Mesenchymal stem cell (in vitro differentiated cells and primary cell): ENCODE measurements at regions not wholly inside any gene's neighbourhood (a gene's known extent, or its start where the extent isn't known, plus 50 kb on each side); places are given as distances from the start of the nearest gene placed in this dataset.

Source experiments
- DNase-seq: peaks from one replicate; pipeline ENCODE4 v3.0.0-alpha.2; 2013
- H2AFZ ChIP-seq: one replicate; pipeline ENCODE4 v1.6.1; 2013; ENCODE audit warnings: low read depth, mild to moderate bottlenecking, control low read depth, inconsistent platforms, low read length, moderate library complexity
- H2AK5ac ChIP-seq: 2 replicates; pipeline ENCODE4 v1.6.1; 2013; ENCODE audit warnings: low read length, moderate library complexity, mild to moderate bottlenecking, inconsistent platforms; ENCODE audit not compliant: severe bottlenecking
- H2BK120ac ChIP-seq: one replicate; pipeline ENCODE4 v1.6.1; 2013; ENCODE audit warnings: low read depth, mild to moderate bottlenecking, inconsistent platforms, low read length, moderate library complexity
- H2BK12ac ChIP-seq, 2 experiments: one replicate each; pipeline ENCODE4 v1.6.1; 2013; ENCODE audit warnings: inconsistent platforms in 2 of 2, low read length in 2 of 2, mild to moderate bottlenecking in 2 of 2, moderate library complexity in 2 of 2, control low read depth in 1 of 2
- H2BK15ac ChIP-seq: one replicate; pipeline ENCODE4 v1.6.1; 2013; ENCODE audit warnings: mild to moderate bottlenecking, low read depth, inconsistent platforms; ENCODE audit not compliant: poor library complexity, severe bottlenecking
- H2BK5ac ChIP-seq: 2 replicates; pipeline ENCODE4 v1.6.1; 2013; ENCODE audit warnings: low read depth, mild to moderate bottlenecking, low read length, control low read depth, inconsistent platforms; ENCODE audit not compliant: poor library complexity, severe bottlenecking
- H3K14ac ChIP-seq, 2 experiments: one replicate each; pipeline ENCODE4 v1.6.1; 2013; ENCODE audit warnings: inconsistent platforms in 2 of 2, low read length in 2 of 2, control low read depth in 1 of 2, mild to moderate bottlenecking in 1 of 2, moderate library complexity in 1 of 2
- H3K18ac ChIP-seq, 2 experiments: one replicate each; pipeline ENCODE4 v1.6.1; 2013; ENCODE audit warnings: inconsistent platforms in 2 of 2, low read length in 2 of 2, control low read depth in 1 of 2, low read depth in 1 of 2, mild to moderate bottlenecking in 1 of 2
- H3K23ac ChIP-seq, 2 experiments: one replicate each; pipeline ENCODE4 v1.6.1; 2013; ENCODE audit warnings: inconsistent platforms in 2 of 2, low read length in 2 of 2, mild to moderate bottlenecking in 2 of 2, moderate library complexity in 2 of 2, control low read depth in 1 of 2
- H3K27ac ChIP-seq: 2 replicates; pipeline ENCODE4 v1.5.1; 2013; ENCODE audit warnings: mild to moderate bottlenecking, moderate library complexity, low read length, control low read depth, inconsistent platforms; ENCODE audit not compliant: poor library complexity, severe bottlenecking
- H3K27me3 ChIP-seq, 2 experiments: 2 replicates each; pipeline versions ENCODE4 v1.6.1 to v1.7.0; 2013; ENCODE audit warnings: low read length in 2 of 2, mild to moderate bottlenecking in 2 of 2, moderate library complexity in 2 of 2, control low read depth in 1 of 2, inconsistent platforms in 1 of 2; ENCODE audit not compliant: control insufficient read depth in 1 of 2, insufficient read depth in 1 of 2
- H3K36me3 ChIP-seq, 2 experiments: 2 replicates each; pipeline versions ENCODE4 v1.6.1 to v1.7.0; 2013; ENCODE audit warnings: low read length in 2 of 2, control low read depth in 1 of 2, inconsistent platforms in 1 of 2, low read depth in 1 of 2, mild to moderate bottlenecking in 1 of 2; ENCODE audit not compliant: insufficient read depth in 2 of 2, control insufficient read depth in 1 of 2
- H3K4ac ChIP-seq, 2 experiments: one replicate each; pipeline ENCODE4 v1.6.1; 2013; ENCODE audit warnings: inconsistent platforms in 2 of 2, low read length in 2 of 2, mild to moderate bottlenecking in 2 of 2, moderate library complexity in 2 of 2, control low read depth in 1 of 2, low read depth in 1 of 2
- H3K4me1 ChIP-seq: 2 replicates; pipeline ENCODE4 v1.6.1; 2013; ENCODE audit warnings: low read depth, low read length, control low read depth; ENCODE audit not compliant: control insufficient read depth, insufficient read depth
- H3K4me2 ChIP-seq: 2 replicates; pipeline ENCODE4 v1.6.1; 2013; ENCODE audit warnings: low read length, mild to moderate bottlenecking, inconsistent platforms; ENCODE audit not compliant: poor library complexity, severe bottlenecking
- H3K4me3 ChIP-seq, 2 experiments: 2 replicates each; pipeline versions ENCODE4 v1.5.1 to v1.7.0; 2013; ENCODE audit warnings: low read length in 2 of 2, mild to moderate bottlenecking in 2 of 2, control low read depth in 1 of 2, low read depth in 1 of 2; ENCODE audit not compliant: insufficient read depth in 1 of 2
- H3K79me1 ChIP-seq: replicated peaks from 2 replicates; pipeline ENCODE4 v1.6.1; 2013; ENCODE audit warnings: mild to moderate bottlenecking, control low read depth, low read length, inconsistent platforms; ENCODE audit not compliant: poor library complexity, severe bottlenecking
- H3K9ac ChIP-seq: 2 replicates; pipeline ENCODE4 v1.7.0; 2013; ENCODE audit warnings: mild to moderate bottlenecking, low read length, moderate library complexity
- H3K9me3 ChIP-seq: 2 replicates; pipeline ENCODE4 v1.7.0; 2013; ENCODE audit warnings: mild to moderate bottlenecking, low read length; ENCODE audit not compliant: control insufficient read depth
- H4K8ac ChIP-seq: one replicate; pipeline ENCODE4 v1.6.1; 2013; ENCODE audit warnings: inconsistent platforms, mild to moderate bottlenecking, low read length, moderate library complexity
- H4K91ac ChIP-seq: one replicate; pipeline ENCODE4 v1.6.1; 2013; ENCODE audit warnings: mild to moderate bottlenecking, low read length, inconsistent platforms
- WGBS: methylation state at CpG from one replicate; pipeline ENCODE4 v1.1.7; 2013; ENCODE audit warnings: mixed read lengths; 5-methylcytosine and 5-hydroxymethylcytosine counted together

DNA sequence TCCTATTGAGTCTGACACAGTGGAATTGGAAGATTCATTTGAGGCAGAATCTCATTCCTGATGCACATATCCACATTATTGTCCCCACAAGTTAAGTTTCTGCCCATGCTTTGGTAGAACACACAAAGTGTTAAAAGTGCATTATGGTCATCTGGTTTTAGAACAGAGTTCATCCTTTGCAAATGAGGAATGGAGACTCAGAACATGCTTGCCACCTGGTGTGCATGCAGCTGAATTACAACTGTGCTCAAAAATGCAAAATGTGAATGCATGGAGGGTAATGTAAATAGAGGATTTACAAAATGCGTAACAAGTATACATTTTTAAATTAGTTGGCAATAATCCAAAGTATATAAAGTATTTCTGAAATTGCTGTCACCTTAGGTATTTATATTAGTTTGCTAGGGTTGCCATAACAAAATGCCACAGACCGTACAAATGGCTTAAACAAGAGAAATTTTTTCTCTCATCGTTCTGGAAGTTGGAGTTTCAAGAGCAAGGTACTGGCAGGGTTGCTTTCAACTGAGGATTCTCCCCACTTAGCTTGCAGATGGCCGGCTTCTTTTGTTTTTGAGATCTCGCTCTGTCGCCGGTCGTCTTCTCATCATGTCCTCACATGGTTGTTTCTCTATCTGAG, 671.1 kb downstream of the TAF11L14 start:
- WGBS = 80% methylated on average over 7 of the region's 8 CpGs
- H3K27ac ChIP-seq = no peak overlapping the region
- H3K27me3 ChIP-seq = no peaks in the 10 kb centered on the region
- H2BK12ac ChIP-seq = no peak overlapping the region
- peak overlapping the region; percentile 21 for H3K9ac ChIP-seq
- no peaks in the 10 kb centered on the region for H3K36me3 ChIP-seq
- no peak overlapping the region for H3K14ac ChIP-seq
- H3K4me1 ChIP-seq = no peaks in the 10 kb centered on the region
- H2BK120ac ChIP-seq = no peak overlapping the region
- H2BK15ac ChIP-seq = no peak overlapping the region
- peak; percentile 50 for DNase-seq
- H2BK5ac ChIP-seq = no peak overlapping the region
- no peak overlapping the region for H2AFZ ChIP-seq
- H3K4me3 ChIP-seq = no peak overlapping the region
- no peak overlapping the region for H2AK5ac ChIP-seq
- no peak overlapping the region for H4K91ac ChIP-seq
- H3K4ac ChIP-seq = no peak overlapping the region
- no peak overlapping the region for H3K18ac ChIP-seq
- no peaks in the 10 kb centered on the region for H3K79me1 ChIP-seq
- H3K23ac ChIP-seq = no peak overlapping the region
- H3K9me3 ChIP-seq = no peaks in the 10 kb centered on the region
- no peak overlapping the region for H3K4me2 ChIP-seq
- no peak overlapping the region for H4K8ac ChIP-seq

DNA sequence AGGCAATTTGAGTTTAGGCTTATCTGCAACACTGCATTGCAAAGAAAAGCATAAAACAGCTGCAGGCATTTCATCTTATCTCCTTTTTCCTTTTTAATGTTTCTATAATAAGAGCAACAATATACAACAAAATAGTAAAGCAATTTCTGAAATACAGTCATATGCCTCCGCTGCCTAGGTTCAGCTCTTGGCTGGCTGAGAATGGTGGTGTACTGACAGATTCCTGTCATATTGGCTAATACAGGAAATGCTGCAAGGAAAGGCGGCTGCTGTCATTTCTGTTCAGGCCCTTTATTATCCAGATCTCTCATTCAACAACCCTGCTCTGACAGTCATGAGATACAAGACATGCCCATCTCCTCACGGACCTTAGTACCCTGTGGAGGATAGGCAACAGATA, 677.0 kb downstream of the TAF11L14 start:
- Histone ChIP-seq H3K4me2 (no peak overlapping the region), H2BK12ac (no peak overlapping the region), H2AK5ac (no peak overlapping the region), H3K23ac (no peak overlapping the region), H3K4me3 (no peak overlapping the region), H2BK5ac (no peak overlapping the region), H3K27me3 (no peaks in the 10 kb centered on the region), H3K9me3 (no peaks in the 10 kb centered on the region), H2AFZ (no peak overlapping the region), H3K4ac (no peak overlapping the region), H3K79me1 (no peaks in the 10 kb centered on the region), H3K18ac (no peak overlapping the region), H2BK120ac (no peak overlapping the region), H4K91ac (no peak overlapping the region), H3K9ac (no peak overlapping the region), H3K27ac (no peak overlapping the region), H2BK15ac (no peak overlapping the region), H3K4me1 (no peaks in the 10 kb centered on the region), H3K14ac (no peak overlapping the region), H3K36me3 (no peaks in the 10 kb centered on the region), H4K8ac (no peak overlapping the region)
- DNase-seq = no peak
- WGBS = 72% methylated on average over 3 of the region's 3 CpGs

DNA sequence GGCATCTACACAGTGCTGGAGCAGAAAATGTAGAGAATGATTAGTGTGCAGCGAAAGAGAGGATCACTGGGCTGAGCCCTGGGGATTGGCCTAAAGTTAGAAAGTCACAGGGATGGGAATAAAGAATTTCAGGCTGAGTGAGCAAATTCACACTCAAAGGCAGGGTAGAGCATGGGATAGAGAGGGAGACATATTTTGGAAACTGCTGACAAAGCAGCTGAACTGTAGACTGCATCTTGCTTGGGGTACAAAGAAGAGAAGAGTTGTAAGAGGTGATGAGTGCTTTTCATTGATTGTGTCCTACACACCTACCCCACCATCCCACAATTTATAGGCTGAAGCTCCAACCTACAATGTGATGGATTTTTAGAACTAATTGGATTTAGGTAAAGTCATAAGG, 677.8 kb downstream of the TAF11L14 start:
- Histone ChIP-seq H2BK120ac (no peak overlapping the region), H2BK15ac (no peak overlapping the region), H3K4me1 (no peaks in the 10 kb centered on the region), H2BK5ac (no peak overlapping the region), H3K18ac (no peak overlapping the region), H4K91ac (no peak overlapping the region), H2BK12ac (no peak overlapping the region), H3K4me3 (no peak overlapping the region), H3K14ac (no peak overlapping the region), H3K9ac (no peak overlapping the region), H3K9me3 (no peaks in the 10 kb centered on the region), H3K27ac (no peak overlapping the region), H4K8ac (no peak overlapping the region), H3K79me1 (no peaks in the 10 kb centered on the region), H2AFZ (no peak overlapping the region), H3K4ac (no peak overlapping the region), H3K23ac (no peak overlapping the region), H3K27me3 (no peaks in the 10 kb centered on the region), H3K36me3 (no peaks in the 10 kb centered on the region), H3K4me2 (no peak overlapping the region), H2AK5ac (no peak overlapping the region)
- 86% methylated on average over 1 of the region's 1 CpG for WGBS
- DNase-seq = no peak

DNA sequence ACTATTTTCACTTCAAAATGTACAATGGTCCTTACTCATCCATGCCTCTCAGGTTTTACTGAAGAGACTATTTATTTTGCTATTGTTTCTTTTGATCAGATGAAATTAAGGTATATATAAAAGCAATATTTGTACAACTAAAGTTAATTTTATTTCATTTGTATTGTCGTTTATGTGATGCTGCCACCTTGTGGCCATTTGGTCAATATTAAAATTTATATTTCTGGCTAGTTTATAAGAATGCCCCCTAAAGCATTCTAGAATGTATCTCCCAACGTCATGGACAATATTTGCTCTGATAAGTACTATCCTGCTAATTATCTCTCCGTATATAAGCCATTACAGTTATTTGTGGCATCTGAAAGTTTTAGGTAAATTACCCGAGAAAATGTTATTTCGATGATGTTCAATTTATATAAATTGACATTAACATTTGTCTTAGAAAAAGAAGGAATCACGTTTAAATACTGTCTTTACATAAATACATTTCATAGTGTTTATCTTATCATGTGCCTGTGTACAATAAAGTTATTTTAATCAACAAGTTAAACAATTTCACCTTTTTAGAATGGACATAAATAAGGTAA, 680.0 kb downstream of the TAF11L14 start:
- H3K18ac ChIP-seq = no peak overlapping the region
- H2AFZ ChIP-seq = no peak overlapping the region
- WGBS = no CpG with 5 or more reads among the region's 6 CpGs
- H3K79me1 ChIP-seq = no peaks in the 10 kb centered on the region
- H3K4me2 ChIP-seq = no peak overlapping the region
- peak; percentile 29 for DNase-seq
- no peak overlapping the region for H3K14ac ChIP-seq
- H3K9ac ChIP-seq = no peak overlapping the region
- H2BK5ac ChIP-seq = no peak overlapping the region
- H3K27ac ChIP-seq = no peak overlapping the region
- H3K23ac ChIP-seq = no peak overlapping the region
- H3K4me3 ChIP-seq = no peak overlapping the region
- H4K8ac ChIP-seq = no peak overlapping the region
- no peaks in the 10 kb centered on the region for H3K9me3 ChIP-seq
- no peak overlapping the region for H2BK120ac ChIP-seq
- no peak overlapping the region for H4K91ac ChIP-seq
- H3K36me3 ChIP-seq = no peaks in the 10 kb centered on the region
- H2BK15ac ChIP-seq = no peak overlapping the region
- no peaks in the 10 kb centered on the region for H3K4me1 ChIP-seq
- H3K4ac ChIP-seq = no peak overlapping the region
- no peak overlapping the region for H2AK5ac ChIP-seq
- H2BK12ac ChIP-seq = no peak overlapping the region
- no peaks in the 10 kb centered on the region for H3K27me3 ChIP-seq
